ENCODE measurements at regions not wholly inside any gene's neighbourhood (a gene's known extent, or its start where the extent isn't known, plus 50 kb on each side); places are given as distances from the start of the nearest gene placed in this dataset.
"Not testable (repeated sequence)": the region's sequence is repeated elsewhere in the genome, so short reads cannot be mapped to it uniquely, and the experiment has no call there.

DNA sequence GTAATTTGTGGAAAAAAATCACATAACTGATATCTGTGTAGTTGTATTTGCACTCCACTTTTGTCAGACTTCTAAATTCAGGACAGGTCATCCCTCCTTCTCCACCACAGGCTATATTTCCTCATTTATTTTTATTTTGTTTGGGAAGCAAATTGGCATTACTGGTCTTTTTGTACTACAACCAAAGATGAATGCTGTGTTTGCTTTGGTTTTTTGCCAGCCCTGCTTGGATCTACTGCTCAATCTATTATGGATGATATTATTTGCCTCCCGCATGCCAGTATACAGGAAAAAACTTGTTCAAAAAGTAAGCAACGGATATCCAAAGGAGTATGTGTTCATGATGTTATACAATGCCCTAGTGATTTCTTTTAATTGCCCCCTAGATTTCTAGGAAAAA lies 948.8 kb downstream of the TRHDE start:
- no peak overlapping the region for H3K4me3 ChIP-seq (ENCODE audit: low read length)
- DNase-seq (ENCODE audit: low read depth): no peak
- H3K27me3 ChIP-seq (replicated peaks; ENCODE audit: control insufficient read depth, insufficient read depth, low read length): no peaks in the 10 kb centered on the region
- H3K36me3 ChIP-seq (ENCODE audit: control insufficient read depth, insufficient read depth, low read length, severe bottlenecking): no peaks in the 10 kb centered on the region
- H3K4me1 ChIP-seq (ENCODE audit: control insufficient read depth, insufficient read depth, low read length): no peaks in the 10 kb centered on the region
- H3K9me3 ChIP-seq (ENCODE audit: control insufficient read depth, low read length): no peaks in the 10 kb centered on the region
- no peak overlapping the region for H3K9ac ChIP-seq (ENCODE audit: low read length)

DNA sequence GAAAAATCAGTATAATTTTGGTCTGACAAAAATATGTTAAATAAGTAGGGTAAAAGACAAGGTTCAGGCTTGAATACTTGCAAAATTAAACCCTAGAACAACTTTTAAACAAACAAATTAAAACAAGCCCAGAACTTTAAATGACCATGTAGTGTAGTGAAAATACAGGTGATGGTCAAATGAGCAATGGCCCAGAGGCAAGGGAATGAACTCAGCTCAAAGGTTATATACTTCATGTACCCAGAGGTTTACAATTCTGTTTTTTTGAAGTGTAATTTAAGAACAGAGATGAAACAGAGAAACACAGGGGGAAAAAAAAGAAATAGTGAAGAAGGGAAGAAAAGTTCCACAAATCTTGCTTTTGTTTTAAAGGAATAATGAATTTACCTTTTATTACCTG lies 949.2 kb downstream of the TRHDE start:
- Histone ChIP-seq H3K36me3 (ENCODE audit: control insufficient read depth, insufficient read depth, low read length, severe bottlenecking) (no peaks in the 10 kb centered on the region), H3K4me1 (ENCODE audit: control insufficient read depth, insufficient read depth, low read length) (no peaks in the 10 kb centered on the region), H3K9me3 (ENCODE audit: control insufficient read depth, low read length) (no peaks in the 10 kb centered on the region), H3K9ac (ENCODE audit: low read length) (no peak overlapping the region), H3K27me3 (replicated peaks; ENCODE audit: control insufficient read depth, insufficient read depth, low read length) (no peaks in the 10 kb centered on the region), H3K4me3 (ENCODE audit: low read length) (no peak overlapping the region)
- no peak for DNase-seq (ENCODE audit: low read depth)

DNA sequence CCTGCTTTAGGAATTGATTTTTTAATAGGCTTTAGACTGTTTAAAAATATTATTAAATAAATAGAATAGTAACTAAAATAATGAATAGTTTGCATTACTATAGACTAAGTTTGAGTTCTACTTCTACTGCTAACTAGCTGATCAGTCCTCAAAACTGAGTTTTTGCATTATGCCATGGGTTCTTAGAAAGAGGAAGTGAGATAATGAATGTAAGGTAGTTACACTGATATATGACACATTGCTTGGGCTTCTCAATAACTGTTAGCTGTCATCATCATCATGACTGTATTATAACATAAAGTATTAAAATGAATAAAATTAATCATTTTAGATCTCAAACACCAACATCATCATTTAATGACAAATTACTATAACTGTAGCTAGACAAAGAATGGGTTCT lies 949.7 kb downstream of the TRHDE start:
- Histone ChIP-seq H3K27me3 (replicated peaks; ENCODE audit: control insufficient read depth, insufficient read depth, low read length) (no peaks in the 10 kb centered on the region), H3K9ac (ENCODE audit: low read length) (no peak overlapping the region), H3K4me3 (ENCODE audit: low read length) (no peak overlapping the region), H3K36me3 (ENCODE audit: control insufficient read depth, insufficient read depth, low read length, severe bottlenecking) (no peaks in the 10 kb centered on the region), H3K4me1 (ENCODE audit: control insufficient read depth, insufficient read depth, low read length) (no peaks in the 10 kb centered on the region), H3K9me3 (ENCODE audit: control insufficient read depth, low read length) (no peaks in the 10 kb centered on the region)
- no peak for DNase-seq (ENCODE audit: low read depth)

DNA sequence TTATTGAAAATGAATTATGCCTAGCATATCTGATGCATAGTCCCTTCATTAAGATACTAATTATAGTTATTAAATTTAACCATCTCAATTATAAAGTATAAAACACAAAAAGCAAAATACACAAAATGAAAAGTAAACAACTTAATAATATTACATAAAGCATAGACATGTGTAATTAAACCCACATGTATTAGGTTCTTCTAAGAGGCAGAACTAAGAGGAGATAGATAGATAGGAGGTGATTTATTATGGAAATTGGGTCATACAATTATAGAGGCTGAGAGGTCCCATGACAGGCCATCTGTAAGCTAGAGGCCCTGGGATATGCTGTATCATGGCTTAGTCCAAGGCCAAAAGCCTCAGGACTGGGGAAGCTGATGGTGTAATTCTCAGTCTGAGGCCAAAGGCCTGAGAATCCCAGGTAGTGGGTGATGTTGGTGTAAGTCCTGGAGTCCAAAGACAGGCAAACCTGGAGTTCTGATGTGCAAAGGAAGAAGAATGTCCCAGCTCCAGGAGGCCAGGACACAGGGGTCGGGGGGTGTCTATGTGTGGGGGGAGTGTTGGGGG lies 953.3 kb downstream of the TRHDE start:
- Histone ChIP-seq H3K27me3 (replicated peaks; ENCODE audit: control insufficient read depth, insufficient read depth, low read length) (no peaks in the 10 kb centered on the region), H3K9ac (ENCODE audit: low read length) (no peak overlapping the region), H3K9me3 (ENCODE audit: control insufficient read depth, low read length) (peaks cover 4% of the 10 kb centered on the region), H3K4me1 (ENCODE audit: control insufficient read depth, insufficient read depth, low read length) (no peaks in the 10 kb centered on the region), H3K4me3 (ENCODE audit: low read length) (no peak overlapping the region), H3K36me3 (ENCODE audit: control insufficient read depth, insufficient read depth, low read length, severe bottlenecking) (no peaks in the 10 kb centered on the region)
- DNase-seq (ENCODE audit: low read depth): no peak

DNA sequence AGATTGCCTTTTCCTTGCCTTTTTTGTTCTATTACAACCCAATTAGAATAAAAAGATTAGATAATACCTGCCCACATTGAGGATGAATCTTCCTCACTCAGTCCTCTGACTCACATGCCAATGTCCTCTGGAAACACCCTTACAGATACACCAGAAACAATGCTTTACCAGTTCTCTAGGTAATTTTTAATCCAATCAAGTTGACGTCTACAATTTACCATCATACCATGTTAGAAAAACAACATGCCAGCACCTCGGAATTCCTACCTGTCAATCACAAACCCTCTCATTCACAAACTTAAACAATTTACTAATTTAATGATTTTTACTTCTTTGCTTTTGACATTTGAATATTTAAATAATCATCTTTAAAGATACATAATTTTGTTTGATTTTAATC lies 953.8 kb downstream of the TRHDE start:
- Histone ChIP-seq H3K27me3 (replicated peaks; ENCODE audit: control insufficient read depth, insufficient read depth, low read length) (no peaks in the 10 kb centered on the region), H3K9me3 (ENCODE audit: control insufficient read depth, low read length) (peaks cover 5% of the 10 kb centered on the region), H3K4me3 (ENCODE audit: low read length) (no peak overlapping the region), H3K36me3 (ENCODE audit: control insufficient read depth, insufficient read depth, low read length, severe bottlenecking) (no peaks in the 10 kb centered on the region), H3K4me1 (ENCODE audit: control insufficient read depth, insufficient read depth, low read length) (no peaks in the 10 kb centered on the region), H3K9ac (ENCODE audit: low read length) (no peak overlapping the region)
- DNase-seq (ENCODE audit: low read depth): no peak

DNA sequence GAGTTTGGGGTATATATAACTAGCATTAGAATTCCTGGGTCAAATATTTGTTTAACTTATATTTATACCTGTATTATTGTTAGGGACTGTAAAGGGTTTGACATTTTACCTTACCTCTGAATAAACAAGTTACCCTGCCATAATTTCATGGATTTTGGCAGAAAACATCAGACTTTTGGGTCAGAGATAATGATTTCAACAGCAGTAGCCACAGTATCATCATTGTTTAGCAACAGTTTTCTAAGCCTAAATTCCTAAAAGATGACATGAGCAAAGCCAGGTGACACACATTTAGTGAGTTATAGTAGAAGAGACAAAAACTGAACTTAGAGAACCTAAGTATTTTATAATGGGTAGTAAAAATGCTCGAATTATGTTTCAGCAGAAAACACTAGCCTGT lies 954.4 kb downstream of the TRHDE start:
- H3K9me3 ChIP-seq (ENCODE audit: control insufficient read depth, low read length): peaks cover 5% of the 10 kb centered on the region
- no peak overlapping the region for H3K4me3 ChIP-seq (ENCODE audit: low read length)
- no peaks in the 10 kb centered on the region for H3K27me3 ChIP-seq (replicated peaks; ENCODE audit: control insufficient read depth, insufficient read depth, low read length)
- no peaks in the 10 kb centered on the region for H3K36me3 ChIP-seq (ENCODE audit: control insufficient read depth, insufficient read depth, low read length, severe bottlenecking)
- H3K9ac ChIP-seq (ENCODE audit: low read length): no peak overlapping the region
- H3K4me1 ChIP-seq (ENCODE audit: control insufficient read depth, insufficient read depth, low read length): no peaks in the 10 kb centered on the region
- DNase-seq (ENCODE audit: low read depth): no peak

DNA sequence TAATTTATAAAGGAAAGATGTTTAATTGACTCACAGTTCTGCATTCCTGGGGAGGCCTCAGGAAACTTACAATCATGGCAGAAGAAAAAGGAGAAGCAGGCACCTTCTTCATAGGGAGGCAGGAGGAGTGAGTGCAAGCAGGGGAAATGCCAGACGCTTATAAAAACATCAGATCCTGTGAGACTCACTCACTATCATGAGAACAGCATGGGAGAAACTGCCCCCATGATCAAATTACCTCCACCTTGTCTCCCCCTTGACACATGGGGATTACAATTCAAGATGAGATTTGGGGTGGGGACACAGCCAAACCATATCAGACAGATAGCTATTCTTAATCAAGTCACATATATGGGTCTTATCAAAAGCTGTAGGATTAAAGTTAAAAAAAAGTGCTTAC lies 956.7 kb downstream of the TRHDE start:
- DNase-seq (ENCODE audit: low read depth); H3K9ac ChIP-seq (ENCODE audit: low read length); H3K27me3 ChIP-seq (replicated peaks; ENCODE audit: control insufficient read depth, insufficient read depth, low read length); H3K4me1 ChIP-seq (ENCODE audit: control insufficient read depth, insufficient read depth, low read length); H3K36me3 ChIP-seq (ENCODE audit: control insufficient read depth, insufficient read depth, low read length, severe bottlenecking); H3K9me3 ChIP-seq (ENCODE audit: control insufficient read depth, low read length); H3K4me3 ChIP-seq (ENCODE audit: low read length): not testable (repeated sequence)

DNA sequence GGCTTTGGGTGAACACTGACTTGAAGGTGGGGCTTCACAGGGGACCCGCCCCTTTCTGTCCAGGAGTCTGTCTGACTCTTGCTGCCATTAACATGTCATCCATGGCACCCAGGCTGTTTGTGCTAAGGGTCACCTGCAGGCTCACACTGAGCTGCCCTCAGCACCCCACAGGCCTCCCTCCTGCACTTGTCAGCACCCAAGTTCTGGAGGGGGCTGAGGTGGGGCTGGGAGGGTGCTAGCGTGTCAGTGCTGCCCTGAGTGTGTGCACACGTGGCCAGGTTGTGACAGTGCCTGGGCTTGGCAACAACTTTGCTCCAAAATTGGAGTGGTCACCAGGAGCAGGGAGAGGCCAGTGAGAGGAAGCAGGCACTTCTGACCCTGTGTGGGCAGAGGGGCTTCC lies 963.2 kb downstream of the TRHDE start:
- H3K4me3 ChIP-seq (ENCODE audit: low read length): no peak overlapping the region
- H3K27me3 ChIP-seq (replicated peaks; ENCODE audit: control insufficient read depth, insufficient read depth, low read length): no peaks in the 10 kb centered on the region
- DNase-seq (ENCODE audit: low read depth): no peak
- no peaks in the 10 kb centered on the region for H3K4me1 ChIP-seq (ENCODE audit: control insufficient read depth, insufficient read depth, low read length)
- peaks cover 5% of the 10 kb centered on the region for H3K9me3 ChIP-seq (ENCODE audit: control insufficient read depth, low read length)
- H3K9ac ChIP-seq (ENCODE audit: low read length): no peak overlapping the region
- no peaks in the 10 kb centered on the region for H3K36me3 ChIP-seq (ENCODE audit: control insufficient read depth, insufficient read depth, low read length, severe bottlenecking)

DNA sequence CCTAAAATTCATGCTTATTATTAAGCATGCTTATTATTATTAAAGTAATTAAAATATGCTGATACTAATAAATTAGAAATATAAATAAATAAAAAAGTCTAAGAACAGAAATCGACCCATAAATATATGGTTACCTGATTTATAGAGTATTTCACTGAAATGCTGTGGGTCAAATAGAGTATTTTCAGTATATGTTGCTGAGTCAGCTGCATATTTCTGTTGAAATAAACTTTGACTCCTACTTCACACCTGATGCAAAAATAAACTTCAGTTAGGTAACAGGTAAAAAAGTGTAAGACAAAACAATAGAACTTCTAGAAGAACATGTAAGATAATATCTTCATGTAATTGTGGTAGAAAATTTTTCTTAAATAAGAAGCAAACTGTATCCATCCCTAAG lies 967.9 kb downstream of the TRHDE start:
- H3K4me3 ChIP-seq (ENCODE audit: low read length): no peak overlapping the region
- DNase-seq (ENCODE audit: low read depth): no peak
- no peaks in the 10 kb centered on the region for H3K9me3 ChIP-seq (ENCODE audit: control insufficient read depth, low read length)
- no peaks in the 10 kb centered on the region for H3K27me3 ChIP-seq (replicated peaks; ENCODE audit: control insufficient read depth, insufficient read depth, low read length)
- no peaks in the 10 kb centered on the region for H3K36me3 ChIP-seq (ENCODE audit: control insufficient read depth, insufficient read depth, low read length, severe bottlenecking)
- H3K9ac ChIP-seq (ENCODE audit: low read length): no peak overlapping the region
- no peaks in the 10 kb centered on the region for H3K4me1 ChIP-seq (ENCODE audit: control insufficient read depth, insufficient read depth, low read length)

DNA sequence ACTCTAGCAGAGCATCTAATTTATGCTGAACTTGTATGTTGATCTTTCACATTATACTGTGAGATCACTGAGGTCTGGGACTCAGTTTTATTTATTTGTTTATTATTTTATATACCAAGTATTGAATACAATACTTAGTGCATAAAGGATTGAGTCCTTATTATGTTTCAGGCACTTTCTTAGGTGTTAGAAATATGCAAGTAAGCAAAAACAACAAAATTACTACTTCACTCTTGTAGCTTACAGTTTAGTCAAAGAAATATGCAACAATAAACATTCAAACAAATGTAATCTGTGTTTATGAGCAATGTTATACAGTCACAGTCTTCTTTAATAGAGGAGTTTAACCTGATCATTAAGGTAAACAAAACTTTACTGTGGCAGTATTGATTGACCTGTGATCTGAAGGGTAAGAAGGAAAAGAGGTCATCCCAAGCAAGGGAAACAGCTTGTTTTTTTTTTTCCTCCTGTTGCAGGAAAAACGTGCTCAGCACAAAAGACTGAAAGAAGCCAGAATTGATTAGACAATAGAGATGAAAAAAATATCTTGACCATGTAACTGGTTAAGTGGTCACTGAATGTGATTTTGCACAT lies 990.7 kb downstream of the TRHDE start:
- DNase-seq (ENCODE audit: low read depth): no peak
- Histone ChIP-seq H3K9ac (ENCODE audit: low read length) (no peak overlapping the region), H3K4me3 (ENCODE audit: low read length) (no peak overlapping the region), H3K4me1 (ENCODE audit: control insufficient read depth, insufficient read depth, low read length) (no peaks in the 10 kb centered on the region), H3K27me3 (replicated peaks; ENCODE audit: control insufficient read depth, insufficient read depth, low read length) (no peaks in the 10 kb centered on the region), H3K9me3 (ENCODE audit: control insufficient read depth, low read length) (peaks cover 4% of the 10 kb centered on the region), H3K36me3 (ENCODE audit: control insufficient read depth, insufficient read depth, low read length, severe bottlenecking) (no peaks in the 10 kb centered on the region)

DNA sequence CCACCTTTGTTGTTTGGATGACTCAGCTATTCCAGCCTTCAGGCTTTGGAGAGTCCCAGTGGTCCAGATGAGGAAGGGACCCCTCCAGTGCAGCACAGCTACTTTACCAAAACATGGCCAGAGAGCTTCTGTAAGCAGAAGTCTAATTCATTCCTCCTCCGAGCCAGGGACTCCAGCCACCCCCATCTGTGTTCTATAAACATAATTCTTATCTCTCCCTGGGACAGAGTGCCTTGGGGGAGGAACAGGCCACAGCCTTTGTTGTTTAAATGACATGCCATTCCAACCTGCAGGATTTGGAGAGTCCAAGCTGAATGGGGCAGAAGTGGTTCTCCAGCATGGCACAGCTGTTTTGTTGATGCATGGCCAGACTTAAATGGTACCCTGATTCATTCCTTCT lies 994.0 kb downstream of the TRHDE start:
- no peak overlapping the region for H3K9ac ChIP-seq (ENCODE audit: low read length)
- H3K4me3 ChIP-seq (ENCODE audit: low read length): no peak overlapping the region
- DNase-seq (ENCODE audit: low read depth): no peak
- H3K36me3 ChIP-seq (ENCODE audit: control insufficient read depth, insufficient read depth, low read length, severe bottlenecking): no peaks in the 10 kb centered on the region
- H3K9me3 ChIP-seq (ENCODE audit: control insufficient read depth, low read length): peaks cover 6% of the 10 kb centered on the region
- H3K4me1 ChIP-seq (ENCODE audit: control insufficient read depth, insufficient read depth, low read length): no peaks in the 10 kb centered on the region
- no peaks in the 10 kb centered on the region for H3K27me3 ChIP-seq (replicated peaks; ENCODE audit: control insufficient read depth, insufficient read depth, low read length)

DNA sequence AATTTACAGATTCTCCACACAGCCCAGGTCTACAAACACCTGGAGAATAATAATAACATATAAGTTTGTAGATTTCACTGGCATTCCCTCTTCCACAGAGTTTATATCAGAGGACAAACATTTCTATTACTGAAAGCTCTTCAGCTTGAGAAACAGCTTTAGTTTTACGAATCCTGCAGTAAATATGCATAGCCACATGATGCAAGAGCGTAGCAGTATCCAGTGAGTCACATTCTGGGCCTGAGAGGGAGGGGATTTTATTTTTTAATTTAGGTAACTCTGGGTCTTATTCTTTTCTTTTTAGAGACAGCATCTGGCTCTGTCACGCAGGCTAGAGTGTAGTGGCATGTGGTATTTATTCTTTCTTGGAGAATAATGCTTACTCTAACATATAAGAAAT lies 1002.8 kb downstream of the TRHDE start:
- Histone ChIP-seq H3K4me3 (ENCODE audit: low read length) (no peak overlapping the region), H3K9ac (ENCODE audit: low read length) (no peak overlapping the region), H3K4me1 (ENCODE audit: control insufficient read depth, insufficient read depth, low read length) (no peaks in the 10 kb centered on the region), H3K27me3 (replicated peaks; ENCODE audit: control insufficient read depth, insufficient read depth, low read length) (no peaks in the 10 kb centered on the region), H3K36me3 (ENCODE audit: control insufficient read depth, insufficient read depth, low read length, severe bottlenecking) (no peaks in the 10 kb centered on the region), H3K9me3 (ENCODE audit: control insufficient read depth, low read length) (no peaks in the 10 kb centered on the region)
- no peak for DNase-seq (ENCODE audit: low read depth)

Measured in adipocyte (in vitro differentiated cells).